ENCODE measurements at regions not wholly inside any gene's neighbourhood (a gene's known extent, or its start where the extent isn't known, plus 50 kb on each side); places are given as distances from the start of the nearest gene placed in this dataset.

- H3K4me3 ChIP-seq = no peak overlapping the region
- intact Hi-C loops (cut with DNase I) = loop anchor here (2.0 to 5.0 kb wide), 3 partner anchors 785 to 1285 kb away; no protein-coding TSS in a partner anchor
Measured at GRCh38 chr11:16612566-16613261, 125.7 kb upstream of the C11orf58 start.

DNA sequence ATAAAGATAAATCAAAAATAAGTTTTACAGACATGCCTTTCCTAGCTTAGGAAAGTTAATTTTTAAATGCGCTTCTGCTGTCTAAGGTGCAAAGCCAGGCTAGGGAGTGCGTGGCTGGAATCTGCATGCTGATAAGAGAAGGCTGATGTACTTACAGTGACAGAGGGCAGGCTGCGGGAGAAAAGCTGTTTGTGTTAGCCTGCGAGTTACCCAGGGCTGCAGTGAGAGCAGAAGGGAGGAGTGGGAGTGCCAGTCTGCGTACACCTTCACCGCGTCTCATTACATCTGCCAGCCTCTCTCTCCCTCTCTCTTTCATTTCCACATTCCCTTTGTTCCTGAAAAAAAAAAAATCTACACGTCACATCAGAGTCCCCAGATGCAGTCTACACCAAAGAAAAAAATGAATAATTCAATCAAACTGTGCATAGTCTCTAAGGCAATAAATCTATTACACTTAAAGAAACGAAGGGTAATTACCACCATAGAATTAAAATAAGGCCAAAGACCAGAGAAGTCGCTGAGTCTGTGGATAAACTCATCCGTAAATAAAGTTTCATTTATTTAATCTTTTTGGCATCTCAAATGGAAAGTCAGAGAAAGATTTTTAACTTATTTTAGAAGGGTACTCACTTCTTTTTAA is 126.4 kb upstream of the C11orf58 start:
- Histone ChIP-seq H3K4me1 (replicated peaks) (peaks cover 5% of the 10 kb centered on the region), H3K36me3 (no peaks in the 10 kb centered on the region), H3K27me3 (replicated peaks; ENCODE audit: insufficient read depth) (peaks cover 28% of the 10 kb centered on the region), H3K27ac (no peak overlapping the region), H3K9me3 (no peaks in the 10 kb centered on the region), H3K4me3 (no peak overlapping the region)
- 30% methylated on average over 11 of the region's 11 CpGs for WGBS
- intact Hi-C loops (cut with DNase I) = loop anchor here (2.0 to 5.0 kb wide), 3 partner anchors 785 to 1285 kb away; no protein-coding TSS in a partner anchor
- TF ChIP-seq POLR2A (IDR thresholded peaks at IDR 0.05) (no peak), POLR2AphosphoS5 (IDR thresholded peaks at IDR 0.05) (no peak)
- TF ChIP-seq, protein P1, sequence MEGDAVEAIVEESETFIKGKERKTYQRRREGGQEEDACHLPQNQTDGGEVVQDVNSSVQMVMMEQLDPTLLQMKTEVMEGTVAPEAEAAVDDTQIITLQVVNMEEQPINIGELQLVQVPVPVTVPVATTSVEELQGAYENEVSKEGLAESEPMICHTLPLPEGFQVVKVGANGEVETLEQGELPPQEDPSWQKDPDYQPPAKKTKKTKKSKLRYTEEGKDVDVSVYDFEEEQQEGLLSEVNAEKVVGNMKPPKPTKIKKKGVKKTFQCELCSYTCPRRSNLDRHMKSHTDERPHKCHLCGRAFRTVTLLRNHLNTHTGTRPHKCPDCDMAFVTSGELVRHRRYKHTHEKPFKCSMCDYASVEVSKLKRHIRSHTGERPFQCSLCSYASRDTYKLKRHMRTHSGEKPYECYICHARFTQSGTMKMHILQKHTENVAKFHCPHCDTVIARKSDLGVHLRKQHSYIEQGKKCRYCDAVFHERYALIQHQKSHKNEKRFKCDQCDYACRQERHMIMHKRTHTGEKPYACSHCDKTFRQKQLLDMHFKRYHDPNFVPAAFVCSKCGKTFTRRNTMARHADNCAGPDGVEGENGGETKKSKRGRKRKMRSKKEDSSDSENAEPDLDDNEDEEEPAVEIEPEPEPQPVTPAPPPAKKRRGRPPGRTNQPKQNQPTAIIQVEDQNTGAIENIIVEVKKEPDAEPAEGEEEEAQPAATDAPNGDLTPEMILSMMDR (IDR thresholded peaks at IDR 0.05) = no peak
- DNase-seq (ENCODE audit: low spot score) = no peak

More at GRCh38 chr11:16612566-16613261, 125.7 kb upstream of the C11orf58 start:
- DNase-seq (ENCODE audit: low spot score) = no peak
- Histone ChIP-seq H3K27me3 (replicated peaks; ENCODE audit: insufficient read depth) (peaks cover 28% of the 10 kb centered on the region), H3K4me1 (replicated peaks) (peaks cover 5% of the 10 kb centered on the region), H3K27ac (no peak overlapping the region), H3K9me3 (no peaks in the 10 kb centered on the region), H3K36me3 (no peaks in the 10 kb centered on the region)
- TF ChIP-seq POLR2AphosphoS5 (IDR thresholded peaks at IDR 0.05) (no peak), POLR2A (IDR thresholded peaks at IDR 0.05) (no peak)
- TF ChIP-seq, protein P1 (IDR thresholded peaks at IDR 0.05) = no peak
- WGBS = 7% methylated on average over 26 of the region's 26 CpGs

DNA sequence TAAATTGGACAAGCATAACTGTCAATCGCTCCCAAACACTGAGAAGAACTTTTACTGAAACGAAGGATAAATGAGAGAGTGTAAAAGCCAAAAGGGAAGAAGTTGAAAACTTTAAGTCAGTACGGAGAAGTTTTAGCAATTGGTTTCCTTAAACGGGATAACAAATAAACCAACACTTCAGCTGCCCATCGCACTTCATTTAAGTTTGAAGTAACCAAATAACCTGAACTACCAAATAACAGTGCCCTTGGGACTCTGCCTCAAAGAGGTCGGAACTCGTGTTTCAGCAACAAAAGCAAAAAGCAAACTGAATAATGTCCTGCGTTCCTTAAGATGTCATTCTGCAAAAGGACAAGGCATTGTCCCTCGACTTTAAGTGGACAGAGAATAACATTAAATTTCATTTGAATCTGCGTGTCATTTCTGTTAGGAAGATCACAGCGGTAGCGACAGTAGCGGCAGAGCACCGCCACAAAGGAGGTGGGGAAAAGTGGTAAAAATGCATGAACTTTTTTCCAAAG is 127.0 kb upstream of the C11orf58 start:
- intact Hi-C loops (cut with DNase I) = loop anchor here (5.0 kb wide), 2 partner anchors 784 to 1284 kb away; no protein-coding TSS in a partner anchor
- TF ChIP-seq, protein P1 (IDR thresholded peaks at IDR 0.05) = no peak
- TF ChIP-seq POLR2AphosphoS5 (IDR thresholded peaks at IDR 0.05) = no peak
- H3K27me3 ChIP-seq (replicated peaks; ENCODE audit: insufficient read depth) = peaks cover 28% of the 10 kb centered on the region

DNA sequence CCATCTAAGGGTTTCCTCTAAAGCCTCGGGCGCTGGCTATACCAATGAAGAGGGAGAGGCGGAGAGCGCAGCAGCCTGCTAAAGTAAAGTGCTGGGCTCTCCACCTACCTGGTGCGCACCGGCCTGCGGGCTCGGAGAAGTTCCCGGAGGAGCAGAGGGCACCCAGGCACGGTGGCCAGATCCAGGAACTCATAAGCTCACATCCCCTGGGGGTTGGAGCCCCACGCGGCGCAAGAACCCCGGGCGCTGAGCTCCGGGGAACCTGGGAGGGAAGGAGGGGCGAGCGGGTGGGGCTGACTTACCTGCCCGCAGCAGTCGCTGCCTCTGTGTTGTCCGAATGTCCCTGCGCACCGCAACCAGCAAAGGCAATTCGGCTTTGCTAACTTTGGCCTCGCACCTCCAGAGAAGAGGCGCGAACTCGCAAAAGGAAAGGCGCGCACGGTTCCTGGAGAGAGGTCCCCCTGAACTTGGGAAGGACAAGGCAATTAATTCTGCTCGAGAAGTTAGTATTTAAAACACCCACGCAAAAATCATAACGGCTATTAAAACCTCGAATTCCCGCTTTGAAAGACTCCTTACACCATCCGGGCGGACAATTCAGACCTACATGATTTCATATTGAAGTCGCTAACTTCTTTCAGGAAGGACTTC is 127.6 kb upstream of the C11orf58 start:
- Histone ChIP-seq H3K4me3 (no peak overlapping the region), H3K36me3 (no peaks in the 10 kb centered on the region), H3K27ac (no peak overlapping the region), H3K4me1 (replicated peaks) (peaks cover 5% of the 10 kb centered on the region), H3K9me3 (no peaks in the 10 kb centered on the region), H3K27me3 (replicated peaks; ENCODE audit: insufficient read depth) (peaks cover 28% of the 10 kb centered on the region)
- no peak for DNase-seq (ENCODE audit: low spot score)
- 36% methylated on average over 39 of the region's 39 CpGs for WGBS
- TF ChIP-seq POLR2A (IDR thresholded peaks at IDR 0.05) (no peak), POLR2AphosphoS5 (IDR thresholded peaks at IDR 0.05) (no peak)
- TF ChIP-seq, protein P1 (IDR thresholded peaks at IDR 0.05) = no peak
- intact Hi-C loops (cut with DNase I) = loop anchor here (5.0 kb wide), 2 partner anchors 784 to 1284 kb away; no protein-coding TSS in a partner anchor

More for the DNA sequence above, 127.0 kb upstream of the C11orf58 start:
- DNase-seq (ENCODE audit: low spot score) = no peak
- Histone ChIP-seq H3K27ac (no peak overlapping the region), H3K9me3 (no peaks in the 10 kb centered on the region), H3K4me1 (replicated peaks) (peaks cover 5% of the 10 kb centered on the region), H3K36me3 (no peaks in the 10 kb centered on the region), H3K4me3 (no peak overlapping the region)
- WGBS = 18% methylated on average over 14 of the region's 14 CpGs
